ENCODE measurements at regions not wholly inside any gene's neighbourhood (a gene's known extent, or its start where the extent isn't known, plus 50 kb on each side); places are given as distances from the start of the nearest gene placed in this dataset.
"Not testable (repeated sequence)": the region's sequence is repeated elsewhere in the genome, so short reads cannot be mapped to it uniquely, and the experiment has no call there.

- peak; percentile 17 for ATAC-seq
- TF ChIP-seq CTCF (IDR thresholded peaks at IDR 0.05) = no peak
- no peaks in the 10 kb centered on the region for H3K9me3 ChIP-seq
- DNase-seq = no peak
- no peak overlapping the region for H3K4me3 ChIP-seq
- no peaks in the 10 kb centered on the region for H3K27me3 ChIP-seq
- no peaks in the 10 kb centered on the region for H3K36me3 ChIP-seq
- peak overlapping the region in 1 of 2 donors; percentile 2 for H3K27ac ChIP-seq
- intact Hi-C loops (cut with DNase I) = no loop called here
- H3K4me1 ChIP-seq = no peaks in the 10 kb centered on the region
Observed at GRCh38 chr15:29988701-29989100, 94.1 kb upstream of the GOLGA8J start.

- Histone ChIP-seq H3K27me3 (no peaks in the 10 kb centered on the region), H3K4me3 (no peak overlapping the region), H3K27ac (no peak overlapping the region), H3K9me3 (no peaks in the 10 kb centered on the region), H3K36me3 (no peaks in the 10 kb centered on the region), H3K4me1 (no peaks in the 10 kb centered on the region)
- no peak for DNase-seq
- no peak for ATAC-seq
- no peak for TF ChIP-seq CTCF (IDR thresholded peaks at IDR 0.05)
- intact Hi-C loops (cut with DNase I) = no loop called here
Observed at GRCh38 chr15:29986946-29987345, 95.8 kb upstream of the GOLGA8J start.

DNA sequence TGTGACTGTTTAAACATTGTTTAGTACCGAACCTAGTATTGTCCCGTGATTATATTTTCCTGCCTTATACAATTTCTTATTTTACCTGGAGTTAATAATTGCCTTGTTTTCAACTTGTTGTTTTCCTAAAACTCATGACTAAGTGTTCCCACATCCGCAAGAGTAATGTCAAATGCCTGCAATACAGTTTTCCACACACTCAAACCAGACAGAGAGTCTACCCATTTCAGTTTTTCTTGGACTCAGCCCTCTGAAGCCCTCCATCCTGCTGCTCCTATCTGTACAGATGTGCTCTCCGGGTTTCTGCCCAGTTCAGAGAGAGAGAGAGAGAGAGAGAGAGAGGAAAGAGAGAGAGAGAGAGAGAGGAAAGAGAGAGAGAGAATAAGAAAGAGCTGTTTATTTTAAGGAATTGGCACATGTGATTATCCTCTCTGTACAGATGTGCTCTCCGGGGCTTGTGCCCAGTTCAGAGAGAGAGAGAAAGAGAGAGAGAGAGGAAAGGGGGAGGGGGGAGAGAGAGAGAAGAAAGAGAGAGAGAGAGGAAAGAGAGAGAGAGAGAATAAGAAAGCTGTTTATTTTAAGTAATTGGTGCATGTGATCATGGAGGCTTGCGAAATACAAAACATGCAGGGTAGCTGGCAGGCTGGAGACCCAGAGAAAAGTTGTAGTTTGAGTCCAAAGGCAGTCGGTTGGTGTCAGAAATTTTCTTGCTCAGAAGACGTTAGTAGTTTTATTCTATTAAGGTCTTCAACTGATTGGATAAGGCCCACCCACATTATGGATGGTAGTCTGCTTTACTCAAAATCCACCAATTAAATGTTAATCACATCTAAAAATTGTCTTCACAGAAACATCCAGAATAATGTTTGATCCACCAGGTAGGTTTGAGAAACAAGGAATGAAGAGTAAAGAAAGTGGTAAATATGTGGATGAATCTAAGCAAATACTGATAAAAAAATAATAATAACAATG, 104.1 kb upstream of the GOLGA8J start:
- no peaks in the 10 kb centered on the region for H3K36me3 ChIP-seq
- no peaks in the 10 kb centered on the region for H3K27me3 ChIP-seq
- no peak for ATAC-seq
- intact Hi-C loops (cut with DNase I) = no loop called here
- no peak for TF ChIP-seq CTCF (IDR thresholded peaks at IDR 0.05)
- no peak overlapping the region for H3K27ac ChIP-seq
- no peak overlapping the region for H3K4me3 ChIP-seq
- H3K9me3 ChIP-seq = no peaks in the 10 kb centered on the region
- peak in 1 of 4 donors; percentile 23 for DNase-seq
- no peaks in the 10 kb centered on the region for H3K4me1 ChIP-seq

- H3K4me3 ChIP-seq; H3K4me1 ChIP-seq; H3K9me3 ChIP-seq; H3K36me3 ChIP-seq; H3K27ac ChIP-seq; intact Hi-C loops (cut with DNase I); ATAC-seq; DNase-seq: not testable (repeated sequence)
- peaks cover 5 to 22% of the 10 kb centered on the region in 2 donors for H3K27me3 ChIP-seq
Observed at GRCh38 chr15:29974056-29974455, 108.7 kb upstream of the GOLGA8J start.

DNA sequence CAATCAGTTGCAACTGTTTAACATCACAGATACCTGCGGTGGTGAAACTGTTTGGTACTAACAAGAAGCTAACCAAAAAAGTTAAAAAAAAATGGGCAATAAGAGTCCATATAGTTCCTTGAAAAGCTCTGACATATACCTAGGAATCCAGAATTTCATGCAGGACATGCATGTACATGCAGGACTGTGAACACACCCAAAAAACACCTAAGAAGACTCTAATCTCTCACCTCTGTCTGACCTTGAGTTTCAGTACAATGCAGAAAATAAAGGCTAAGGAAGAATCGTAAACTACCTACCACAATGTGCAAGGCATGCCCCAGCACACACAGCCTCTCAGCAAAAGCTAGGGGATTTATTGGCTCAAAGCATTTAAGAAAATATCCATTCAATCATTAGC, 110.7 kb upstream of the GOLGA8J start:
- intact Hi-C loops (cut with DNase I) = no loop called here
- Histone ChIP-seq H3K9me3 (no peaks in the 10 kb centered on the region), H3K27me3 (peaks cover 16 to 41% of the 10 kb centered on the region in 2 donors), H3K36me3 (no peaks in the 10 kb centered on the region), H3K4me1 (no peaks in the 10 kb centered on the region), H3K4me3 (no peak overlapping the region), H3K27ac (no peak overlapping the region)
- ATAC-seq (no peak), DNase-seq (no peak)
- TF ChIP-seq CTCF (IDR thresholded peaks at IDR 0.05) = no peak

- TF ChIP-seq CTCF (IDR thresholded peaks at IDR 0.05) = no peak
- Histone ChIP-seq H3K9me3 (no peaks in the 10 kb centered on the region), H3K27me3 (peaks cover 17 to 54% of the 10 kb centered on the region in 2 donors), H3K27ac (no peak overlapping the region), H3K4me3 (no peak overlapping the region), H3K36me3 (no peaks in the 10 kb centered on the region), H3K4me1 (no peaks in the 10 kb centered on the region)
- DNase-seq = no peak
- intact Hi-C loops (cut with DNase I) = no loop called here
- peak; percentile 16 for ATAC-seq
Observed at GRCh38 chr15:29970402-29970695, 112.4 kb upstream of the GOLGA8J start.

Measured in left lung (tissue), 4 donors.